ENCODE measurements at regions not wholly inside any gene's neighbourhood (a gene's known extent, or its start where the extent isn't known, plus 50 kb on each side); places are given as distances from the start of the nearest gene placed in this dataset.

DNA sequence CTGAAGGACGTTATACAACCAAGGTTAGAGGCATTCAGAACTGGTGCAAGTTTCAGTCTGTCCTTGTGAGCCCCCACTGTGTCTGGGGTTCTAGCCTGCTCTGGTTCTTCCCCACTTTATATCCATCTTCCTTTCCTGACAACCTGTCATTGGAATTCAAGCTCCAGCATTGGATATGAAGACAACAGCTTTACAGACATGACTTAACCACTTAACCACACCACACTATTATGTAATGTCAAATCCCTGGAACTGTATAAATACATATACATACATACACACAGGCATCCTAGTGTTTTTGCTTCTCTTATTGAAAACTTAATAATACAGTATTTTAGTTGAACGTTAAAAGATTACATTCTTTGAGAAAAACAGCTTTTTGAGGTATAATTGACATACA lies 217.9 kb upstream of the SGK1 start:
- TF ChIP-seq, protein P1, sequence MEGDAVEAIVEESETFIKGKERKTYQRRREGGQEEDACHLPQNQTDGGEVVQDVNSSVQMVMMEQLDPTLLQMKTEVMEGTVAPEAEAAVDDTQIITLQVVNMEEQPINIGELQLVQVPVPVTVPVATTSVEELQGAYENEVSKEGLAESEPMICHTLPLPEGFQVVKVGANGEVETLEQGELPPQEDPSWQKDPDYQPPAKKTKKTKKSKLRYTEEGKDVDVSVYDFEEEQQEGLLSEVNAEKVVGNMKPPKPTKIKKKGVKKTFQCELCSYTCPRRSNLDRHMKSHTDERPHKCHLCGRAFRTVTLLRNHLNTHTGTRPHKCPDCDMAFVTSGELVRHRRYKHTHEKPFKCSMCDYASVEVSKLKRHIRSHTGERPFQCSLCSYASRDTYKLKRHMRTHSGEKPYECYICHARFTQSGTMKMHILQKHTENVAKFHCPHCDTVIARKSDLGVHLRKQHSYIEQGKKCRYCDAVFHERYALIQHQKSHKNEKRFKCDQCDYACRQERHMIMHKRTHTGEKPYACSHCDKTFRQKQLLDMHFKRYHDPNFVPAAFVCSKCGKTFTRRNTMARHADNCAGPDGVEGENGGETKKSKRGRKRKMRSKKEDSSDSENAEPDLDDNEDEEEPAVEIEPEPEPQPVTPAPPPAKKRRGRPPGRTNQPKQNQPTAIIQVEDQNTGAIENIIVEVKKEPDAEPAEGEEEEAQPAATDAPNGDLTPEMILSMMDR (IDR thresholded peaks at IDR 0.05): no peak
- no peak for TF ChIP-seq POLR2A (IDR thresholded peaks at IDR 0.05)
